ENCODE measurements at regions not wholly inside any gene's neighbourhood (a gene's known extent, or its start where the extent isn't known, plus 50 kb on each side); places are given as distances from the start of the nearest gene placed in this dataset.
"Not testable (repeated sequence)": the region's sequence is repeated elsewhere in the genome, so short reads cannot be mapped to it uniquely, and the experiment has no call there.

- DNase-seq (ENCODE audit: low read depth in 1 of 2, low spot score in 1 of 2): no peak
- TF ChIP-seq CTCF (IDR thresholded peaks at IDR 0.05; ENCODE audit: insufficient read depth, low read length) (no peak), POLR2AphosphoS5 (IDR thresholded peaks at IDR 0.05; ENCODE audit: low read depth) (no peak), SPI1 (IDR thresholded peaks at IDR 0.05; ENCODE audit: borderline replicate concordance, low read depth) (no peak), GABPA (IDR thresholded peaks at IDR 0.05; ENCODE audit: low read depth) (no peak), REST (IDR thresholded peaks at IDR 0.05; ENCODE audit: insufficient replicate concordance, low read depth) (no peak)
- H3K27ac ChIP-seq (replicated peaks): no peak overlapping the region
- H3K27me3 ChIP-seq (ENCODE audit: insufficient read depth, poor library complexity, severe bottlenecking): no peaks in the 10 kb centered on the region
- no peak overlapping the region for H3K4me3 ChIP-seq (replicated peaks; ENCODE audit: insufficient read depth, low read length)
These were observed 200.1 kb upstream of the SHH start for GRCh38 chr7:156012412-156012811.

DNA sequence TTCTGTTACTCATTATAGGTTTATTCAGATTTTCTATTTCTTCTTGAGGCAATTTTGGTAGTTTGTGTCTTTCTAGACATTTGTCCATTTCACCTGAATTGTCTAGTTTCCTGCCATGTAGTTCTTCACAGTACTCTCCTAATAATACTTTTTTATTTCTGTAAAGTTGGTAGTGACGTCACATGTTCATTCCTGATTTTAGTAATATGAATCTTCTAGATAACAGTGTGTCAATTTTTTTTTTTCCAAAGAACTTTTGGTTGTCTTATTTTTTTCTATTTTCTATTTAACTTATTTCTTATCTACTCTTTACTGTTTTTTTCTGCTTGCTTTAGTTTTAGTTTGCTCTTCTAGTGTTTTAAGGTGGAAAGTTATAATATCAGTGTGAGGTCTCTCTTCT, 197.3 kb upstream of the SHH start:
- H3K27me3 ChIP-seq (ENCODE audit: insufficient read depth, poor library complexity, severe bottlenecking): no peaks in the 10 kb centered on the region
- TF ChIP-seq GABPA (IDR thresholded peaks at IDR 0.05; ENCODE audit: low read depth) (no peak), POLR2AphosphoS5 (IDR thresholded peaks at IDR 0.05; ENCODE audit: low read depth) (no peak), REST (IDR thresholded peaks at IDR 0.05; ENCODE audit: insufficient replicate concordance, low read depth) (no peak), CTCF (IDR thresholded peaks at IDR 0.05; ENCODE audit: insufficient read depth, low read length) (no peak), SPI1 (IDR thresholded peaks at IDR 0.05; ENCODE audit: borderline replicate concordance, low read depth) (no peak)

GRCh38 chr7:156006876-156007275, 194.6 kb upstream of the SHH start:
- not testable (repeated sequence) for H3K27me3 ChIP-seq (ENCODE audit: insufficient read depth, poor library complexity, severe bottlenecking); H3K4me3 ChIP-seq (replicated peaks; ENCODE audit: insufficient read depth, low read length); DNase-seq (ENCODE audit: low read depth in 1 of 2, low spot score in 1 of 2); H3K27ac ChIP-seq (replicated peaks)

More for the DNA sequence above, 197.3 kb upstream of the SHH start:
- Histone ChIP-seq H3K4me3 (replicated peaks; ENCODE audit: insufficient read depth, low read length) (no peak overlapping the region), H3K27ac (replicated peaks) (no peak overlapping the region)
- DNase-seq (ENCODE audit: low read depth in 1 of 2, low spot score in 1 of 2): no peak

DNA sequence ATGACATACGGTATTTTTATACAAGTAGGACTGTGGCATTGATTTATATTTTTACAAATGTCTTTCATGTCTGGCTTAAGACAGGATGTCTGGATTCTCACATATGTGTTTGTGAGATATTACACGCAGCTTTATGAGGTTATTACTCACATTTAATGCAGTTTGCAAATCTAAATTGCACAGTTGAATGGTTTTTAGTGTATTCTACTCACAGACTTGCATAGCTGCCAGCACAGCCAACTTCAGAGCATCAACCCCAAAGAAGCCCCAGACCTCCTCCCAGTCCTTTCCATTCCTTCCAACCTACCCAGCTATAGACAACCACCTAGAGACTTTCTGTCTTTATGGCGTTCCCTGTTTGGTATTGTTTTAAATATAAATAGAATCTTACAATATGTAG, 193.8 kb upstream of the SHH start:
- H3K27me3 ChIP-seq (ENCODE audit: insufficient read depth, poor library complexity, severe bottlenecking): no peaks in the 10 kb centered on the region

More for the DNA sequence above, 193.8 kb upstream of the SHH start:
- Histone ChIP-seq H3K4me3 (replicated peaks; ENCODE audit: insufficient read depth, low read length) (no peak overlapping the region), H3K27ac (replicated peaks) (no peak overlapping the region)
- no peak for DNase-seq (ENCODE audit: low read depth in 1 of 2, low spot score in 1 of 2)
- TF ChIP-seq SPI1 (IDR thresholded peaks at IDR 0.05; ENCODE audit: borderline replicate concordance, low read depth) (no peak), REST (IDR thresholded peaks at IDR 0.05; ENCODE audit: insufficient replicate concordance, low read depth) (no peak), POLR2AphosphoS5 (IDR thresholded peaks at IDR 0.05; ENCODE audit: low read depth) (no peak), GABPA (IDR thresholded peaks at IDR 0.05; ENCODE audit: low read depth) (no peak), CTCF (IDR thresholded peaks at IDR 0.05; ENCODE audit: insufficient read depth, low read length) (no peak)
